H9 (cell line): ENCODE measurements at regions not wholly inside any gene's neighbourhood (a gene's known extent, or its start where the extent isn't known, plus 50 kb on each side); places are given as distances from the start of the nearest gene placed in this dataset.

Experiments
- DNase-seq: peaks from one replicate; pipeline ENCODE4 v3.0.0-alpha.2; 2017
- H2AFZ ChIP-seq: one replicate; pipeline ENCODE4 v1.6.1; 2013; ENCODE audit warnings: mild to moderate bottlenecking, low read length, control low read depth, moderate library complexity
- H2AK5ac ChIP-seq: 2 replicates; pipeline ENCODE4 v1.6.1; 2013; ENCODE audit warnings: low read length, control low read depth, mixed read lengths; ENCODE audit not compliant: insufficient read length
- H2BK120ac ChIP-seq: one replicate; pipeline ENCODE4 v1.6.1; 2013; ENCODE audit warnings: low read depth, mild to moderate bottlenecking, low read length, control low read depth, inconsistent platforms; ENCODE audit not compliant: poor library complexity, severe bottlenecking
- H2BK12ac ChIP-seq: 2 replicates; pipeline ENCODE4 v1.6.1; 2013; ENCODE audit warnings: low read length, control low read depth, mixed read lengths, low read depth; ENCODE audit not compliant: insufficient read length
- H2BK15ac ChIP-seq: 2 replicates; pipeline ENCODE4 v1.6.1; 2013; ENCODE audit warnings: low read depth, low read length, control low read depth
- H2BK20ac ChIP-seq: one replicate; pipeline ENCODE4 v1.6.1; 2013; ENCODE audit warnings: low read depth, mild to moderate bottlenecking, low read length, control low read depth, inconsistent platforms; ENCODE audit not compliant: poor library complexity, severe bottlenecking
- H2BK5ac ChIP-seq: 2 replicates; pipeline ENCODE4 v1.6.1; 2013; ENCODE audit warnings: low read length, control low read depth, mixed read lengths; ENCODE audit not compliant: insufficient read length
- H3K14ac ChIP-seq: 2 replicates; pipeline ENCODE4 v1.6.1; 2013; ENCODE audit warnings: low read length, control low read depth; ENCODE audit not compliant: insufficient read depth
- H3K18ac ChIP-seq: 2 replicates; pipeline ENCODE4 v1.6.1; 2013; ENCODE audit warnings: low read depth, mild to moderate bottlenecking, mixed read lengths, low read length, control low read depth; ENCODE audit not compliant: insufficient read length
- H3K23ac ChIP-seq: 2 replicates; pipeline ENCODE4 v1.6.1; 2013; ENCODE audit warnings: low read length, control low read depth, mixed read lengths, low read depth; ENCODE audit not compliant: insufficient read length
- H3K23me2 ChIP-seq: 2 replicates; pipeline ENCODE4 v1.6.1; 2013; ENCODE audit warnings: low read depth, mild to moderate bottlenecking, mixed read lengths, low read length, control low read depth; ENCODE audit not compliant: insufficient read length, poor library complexity, severe bottlenecking
- H3K27ac ChIP-seq: 2 replicates; pipeline ENCODE4 v1.5.1; 2013; ENCODE audit warnings: low read length, control low read depth, mixed read lengths, low read depth; ENCODE audit not compliant: insufficient read length
- H3K27me3 ChIP-seq: 2 replicates; pipeline ENCODE4 v1.6.1; 2013; ENCODE audit warnings: low read length, control low read depth, inconsistent platforms; ENCODE audit not compliant: insufficient read depth
- H3K4ac ChIP-seq: 2 replicates; pipeline ENCODE4 v1.6.1; 2013; ENCODE audit warnings: low read depth, mild to moderate bottlenecking, control low read depth, inconsistent platforms, low read length, moderate library complexity
- H3K4me1 ChIP-seq: 2 replicates; pipeline ENCODE4 v1.6.1; 2013; ENCODE audit warnings: low read length, control low read depth, inconsistent platforms; ENCODE audit not compliant: insufficient read depth
- H3K4me2 ChIP-seq: 2 replicates; pipeline ENCODE4 v1.6.1; 2013; ENCODE audit warnings: low read length, control low read depth, mixed read lengths; ENCODE audit not compliant: insufficient read length, insufficient read depth
- H3K56ac ChIP-seq: 2 replicates; pipeline ENCODE4 v1.6.1; 2013; ENCODE audit warnings: low read depth, mild to moderate bottlenecking, mixed read lengths, low read length, control low read depth; ENCODE audit not compliant: insufficient read length
- H3K79me1 ChIP-seq: 2 replicates; pipeline ENCODE4 v1.6.1; 2013; ENCODE audit warnings: low read depth, mild to moderate bottlenecking, moderate library complexity, low read length, control low read depth, inconsistent platforms; ENCODE audit not compliant: insufficient read depth, poor library complexity, severe bottlenecking
- H3K79me2 ChIP-seq: 2 replicates; pipeline ENCODE4 v1.6.1; 2013; ENCODE audit warnings: low read length, control low read depth, inconsistent platforms; ENCODE audit not compliant: insufficient read depth
- H3K9ac ChIP-seq: 2 replicates; pipeline ENCODE4 v1.6.1; 2013; ENCODE audit warnings: low read length, control low read depth, mixed read lengths; ENCODE audit not compliant: insufficient read length; ENCODE audit errors: extremely low read depth
- H3K9me3 ChIP-seq: one replicate; pipeline ENCODE4 v1.6.1; 2013; ENCODE audit warnings: low read depth, low read length, inconsistent platforms; ENCODE audit not compliant: control insufficient read depth
- H3T11ph ChIP-seq: one replicate; pipeline ENCODE4 v1.6.1; 2013; ENCODE audit warnings: mild to moderate bottlenecking, low read length, control low read depth, inconsistent platforms
- H4K20me1 ChIP-seq: one replicate; pipeline ENCODE4 v1.6.1; 2013; ENCODE audit not compliant: control insufficient read depth, insufficient read length, insufficient read depth
- H4K5ac ChIP-seq: 2 replicates; pipeline ENCODE4 v1.6.1; 2013; ENCODE audit warnings: low read depth, mild to moderate bottlenecking, mixed read lengths, low read length, control low read depth; ENCODE audit not compliant: insufficient read length
- H4K8ac ChIP-seq: replicated peaks from 2 replicates; pipeline ENCODE4 v1.6.1; 2013; ENCODE audit warnings: low read length, control low read depth, mixed read lengths, low read depth; ENCODE audit not compliant: insufficient read length
- H4K91ac ChIP-seq: 2 replicates; pipeline ENCODE4 v1.6.1; 2013; ENCODE audit warnings: low read depth, mild to moderate bottlenecking, moderate library complexity, mixed read lengths, low read length, control low read depth; ENCODE audit not compliant: insufficient read length
- H3K27ac Mint-ChIP-seq, 3 experiments: 2 replicates in 2 of 3; 3 replicates in 1 of 3; pipeline ENCODE4 v1.8.0; 2020 to 2021; ENCODE audit warnings: mixed read lengths in 3 of 3, mild to moderate bottlenecking in 1 of 3, moderate library complexity in 1 of 3
- H3K27me3 Mint-ChIP-seq: 2 replicates; pipeline ENCODE4 v1.8.0; 2021; ENCODE audit warnings: low read depth, mild to moderate bottlenecking, moderate library complexity, mixed read lengths
- H3K36me3 Mint-ChIP-seq, 3 experiments: 2 replicates in 2 of 3; 3 replicates in 1 of 3; pipeline ENCODE4 v1.8.0; 2020 to 2021; ENCODE audit warnings: low read depth in 3 of 3, mixed read lengths in 3 of 3; ENCODE audit not compliant: insufficient read depth in 1 of 3
- H3K4me1 Mint-ChIP-seq, 2 experiments: 2 replicates each; pipeline ENCODE4 v1.8.0; 2020; ENCODE audit warnings: mixed read lengths in 2 of 2
- H3K4me3 Mint-ChIP-seq, 2 experiments: 2 replicates in 1 of 2; 3 replicates in 1 of 2; pipeline ENCODE4 v1.8.0; 2020 to 2021; ENCODE audit warnings: mild to moderate bottlenecking in 2 of 2, mixed read lengths in 2 of 2, moderate library complexity in 1 of 2
- H3K9me3 Mint-ChIP-seq, 2 experiments: 2 replicates in 1 of 2; 3 replicates in 1 of 2; pipeline ENCODE4 v1.8.0; 2020; ENCODE audit warnings: mild to moderate bottlenecking in 2 of 2, mixed read lengths in 2 of 2, moderate library complexity in 1 of 2
- CTCF ChIP-seq: fragments of 200-600 bp; sonication (generic); conservative IDR thresholded peaks from 3 replicates; pipeline ENCODE4 v1.8.0; 2021; ENCODE audit warnings: antibody characterized with exemption, mild to moderate bottlenecking
- WGBS: extraction: QIAGEN DNeasy Blood & Tissue Kit; methylation state at CpG from one replicate; pipeline ENCODE4 v1.1.7; 2013; ENCODE audit warnings: missing lambda C conversion rate, low lambda C conversion rate, mixed read lengths; ENCODE audit not compliant: insufficient read length; ENCODE audit errors: extremely low coverage; 5-methylcytosine and 5-hydroxymethylcytosine counted together

- Histone ChIP-seq H3K4me2 (no peak overlapping the region), H3K27me3 (no peaks in the 10 kb centered on the region), H3K14ac (no peak overlapping the region), H3K23ac (no peak overlapping the region), H2BK12ac (no peak overlapping the region), H3K4ac (no peak overlapping the region), H3K27ac (no peak overlapping the region), H3K56ac (no peak overlapping the region), H2BK15ac (no peak overlapping the region), H3K18ac (no peak overlapping the region), H4K20me1 (no peaks in the 10 kb centered on the region), H3K9me3 (no peaks in the 10 kb centered on the region), H4K8ac (no peak overlapping the region), H2AFZ (no peak overlapping the region), H2BK120ac (no peak overlapping the region), H3K79me2 (no peaks in the 10 kb centered on the region), H3K9ac (no peak overlapping the region), H3K4me1 (no peaks in the 10 kb centered on the region), H3K79me1 (no peaks in the 10 kb centered on the region), H4K91ac (no peak overlapping the region), H2BK5ac (no peak overlapping the region), H3K23me2 (no peaks in the 10 kb centered on the region), H2BK20ac (no peak overlapping the region), H2AK5ac (no peak overlapping the region), H3T11ph (no peak overlapping the region), H4K5ac (no peak overlapping the region)
- H3K9me3 Mint-ChIP-seq = no peaks in the 10 kb centered on the region
- no peaks in the 10 kb centered on the region; a peak in 1 of 4 replicates for H3K4me1 Mint-ChIP-seq
- no peaks in the 10 kb centered on the region for H3K27me3 Mint-ChIP-seq
- TF ChIP-seq CTCF = no peak
- DNase-seq = no peak
- no CpG with 5 or more reads among the region's 3 CpGs for WGBS
- no peak overlapping the region for H3K27ac Mint-ChIP-seq
- H3K4me3 Mint-ChIP-seq = no peak overlapping the region
- no peaks in the 10 kb centered on the region for H3K36me3 Mint-ChIP-seq
These were observed 506.4 kb downstream of the KLHL4 start for GRCh38 chrX:88024022-88024421.
